NB4 (cell line): ENCODE measurements at regions not wholly inside any gene's neighbourhood (a gene's known extent, or its start where the extent isn't known, plus 50 kb on each side); places are given as distances from the start of the nearest gene placed in this dataset.

Experiments
- CTCF ChIP-seq: IDR thresholded peaks from one replicate; pipeline ENCODE4 v1.5.1; 2012; ENCODE audit warnings: low read depth, low read length
- MAX ChIP-seq: IDR thresholded peaks from 2 replicates; pipeline ENCODE4 v1.6.1; 2011; ENCODE audit warnings: low read depth, low read length
- MYC ChIP-seq: IDR thresholded peaks from 2 replicates; pipeline ENCODE4 v1.6.1; 2011; ENCODE audit warnings: low read depth, low read length
- POLR2A ChIP-seq: IDR thresholded peaks from 2 replicates; pipeline ENCODE4 v1.6.1; 2011; ENCODE audit warnings: mild to moderate bottlenecking; ENCODE audit not compliant: insufficient read length; ENCODE audit errors: extremely low read depth

- TF ChIP-seq CTCF (peak; percentile 42), POLR2A (no peak), MAX (no peak), MYC (no peak)
These were observed 1000.7 kb upstream of the LRRN3 start for GRCh38 chr7:110090110-110090820.
